GM21390 (cell line): ENCODE measurements at regions not wholly inside any gene's neighbourhood (a gene's known extent, or its start where the extent isn't known, plus 50 kb on each side); places are given as distances from the start of the nearest gene placed in this dataset.

Experiments
- ATAC-seq: cut with Tn5 transposase; IDR thresholded peaks from one replicate; pipeline ENCODE4 v1.9.1; 2021; ENCODE audit not compliant: unreplicated experiment

GRCh38 chr6:106773996-106774629 is 144.7 kb downstream of the QRSL1 start:
- ATAC-seq: no peak

GRCh38 chr6:106773522-106773921 is 144.1 kb downstream of the QRSL1 start:
- ATAC-seq: no peak

GRCh38 chr6:106772270-106773142 is 143.1 kb downstream of the QRSL1 start:
- no peak for ATAC-seq

- ATAC-seq: no peak
Observed at GRCh38 chr6:106771822-106772221, 142.4 kb downstream of the QRSL1 start.

- no peak for ATAC-seq
Observed at GRCh38 chr6:106770663-106771062, 141.3 kb downstream of the QRSL1 start.

GRCh38 chr6:106770081-106770480 is 140.7 kb downstream of the QRSL1 start:
- no peak for ATAC-seq

GRCh38 chr6:106767271-106767670 is 137.9 kb downstream of the QRSL1 start:
- ATAC-seq: no peak

GRCh38 chr6:106766201-106766600 is 136.8 kb downstream of the QRSL1 start:
- ATAC-seq: no peak

- no peak for ATAC-seq
Observed at GRCh38 chr6:106765496-106765895, 136.1 kb downstream of the QRSL1 start.

- ATAC-seq: no peak
Observed at GRCh38 chr6:106764353-106764980, 135.1 kb downstream of the QRSL1 start.

GRCh38 chr6:106763361-106763760 is 134.0 kb downstream of the QRSL1 start:
- ATAC-seq: no peak

- ATAC-seq: no peak
Observed at GRCh38 chr6:106761160-106761559, 131.8 kb downstream of the QRSL1 start.

GRCh38 chr6:106759112-106759511 is 129.7 kb downstream of the QRSL1 start:
- ATAC-seq: no peak

GRCh38 chr6:106757722-106758467 is 128.5 kb downstream of the QRSL1 start:
- ATAC-seq: no peak

- ATAC-seq: no peak
Observed at GRCh38 chr6:106757267-106757666, 127.9 kb downstream of the QRSL1 start.

- no peak for ATAC-seq
Observed at GRCh38 chr6:106754215-106754614, 124.8 kb downstream of the QRSL1 start.

GRCh38 chr6:106752641-106753040 is 123.3 kb downstream of the QRSL1 start:
- ATAC-seq: no peak

GRCh38 chr6:106751501-106752252 is 122.3 kb downstream of the QRSL1 start:
- no peak for ATAC-seq

GRCh38 chr6:106750946-106751345 is 121.6 kb downstream of the QRSL1 start:
- ATAC-seq: no peak

- no peak for ATAC-seq
Observed at GRCh38 chr6:106750142-106750918, 121.0 kb downstream of the QRSL1 start.
